Fibroblast of peridontal ligament (primary cell): ENCODE measurements at regions not wholly inside any gene's neighbourhood (a gene's known extent, or its start where the extent isn't known, plus 50 kb on each side); places are given as distances from the start of the nearest gene placed in this dataset.

ENCODE experiments used
- DNase-seq: peaks from one replicate; pipeline ENCODE4 v3.0.0-alpha.2; 2010; ENCODE audit errors: extremely low read depth

DNA sequence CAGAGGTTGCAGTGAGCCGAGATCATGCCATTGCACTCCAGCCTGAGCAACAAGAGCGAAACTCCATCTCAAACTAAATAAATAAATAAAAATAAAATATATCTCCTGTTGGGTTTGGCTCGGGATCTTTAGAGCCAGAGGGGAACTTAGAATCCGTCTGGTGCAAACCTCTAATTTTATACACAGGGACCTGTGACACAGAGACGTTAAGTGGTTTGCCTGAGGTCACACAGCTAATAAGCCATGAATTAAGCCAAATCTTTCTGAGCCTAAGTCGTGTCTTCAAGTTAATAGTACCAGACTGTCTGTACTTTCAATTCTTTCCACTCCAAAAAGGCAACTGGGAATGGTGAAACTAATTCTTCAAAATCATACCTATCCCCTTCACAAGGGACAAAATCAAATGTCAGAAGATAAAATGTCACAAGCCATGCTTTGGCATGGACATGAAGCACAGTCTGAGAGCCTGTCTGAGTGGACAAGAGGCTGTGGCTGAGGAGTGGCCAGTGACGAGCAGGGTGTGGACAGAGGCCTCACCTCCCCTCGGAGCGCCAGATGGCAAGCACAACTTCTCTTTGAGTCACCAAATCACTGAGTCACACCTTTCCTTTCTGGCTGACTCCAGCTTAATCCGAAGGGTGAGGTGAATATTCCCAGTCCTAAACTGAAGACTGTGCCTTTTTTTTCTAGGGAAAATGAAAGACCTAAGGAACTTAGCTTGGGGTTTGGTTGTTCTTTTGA lies 177.4 kb downstream of the TFAP2A start:
- DNase-seq: no peak

DNA sequence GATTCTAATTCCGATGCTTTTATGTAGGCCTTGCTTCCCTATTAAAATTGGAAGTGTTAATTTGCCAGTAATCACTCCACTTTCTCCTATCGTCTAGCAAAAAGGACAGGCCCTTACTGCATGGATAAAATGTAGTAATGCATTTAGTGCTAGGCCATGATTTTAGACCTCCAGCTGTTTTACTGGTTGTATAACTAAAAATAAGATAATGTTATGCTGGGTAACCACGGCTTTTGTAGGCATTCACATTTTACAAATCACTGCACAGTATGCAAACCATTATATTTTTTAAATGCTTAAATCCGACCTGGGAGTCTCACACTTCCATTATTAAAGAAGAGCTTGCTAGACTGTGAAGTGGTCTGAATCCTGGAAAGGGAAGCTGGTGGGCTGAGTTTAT lies 179.5 kb downstream of the TFAP2A start:
- DNase-seq: no peak

DNA sequence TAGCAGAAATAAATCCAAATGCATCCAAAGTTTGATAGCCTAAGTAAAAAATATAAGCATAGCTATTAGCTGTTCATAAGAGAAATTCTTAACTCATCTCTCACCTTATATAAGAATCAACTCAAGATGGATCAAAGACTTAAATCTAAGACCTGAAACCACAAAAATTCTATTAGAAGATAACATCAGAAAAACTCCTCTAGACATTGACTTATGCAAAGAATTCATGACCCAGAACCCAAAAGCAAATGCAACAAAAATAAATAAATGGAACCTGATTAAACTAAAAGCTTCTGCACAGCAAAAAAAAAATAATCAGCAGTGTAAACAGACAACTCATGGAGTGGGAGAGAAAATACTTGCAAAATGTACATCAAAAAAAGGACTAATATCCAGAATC lies 184.3 kb downstream of the TFAP2A start:
- no peak for DNase-seq

DNA sequence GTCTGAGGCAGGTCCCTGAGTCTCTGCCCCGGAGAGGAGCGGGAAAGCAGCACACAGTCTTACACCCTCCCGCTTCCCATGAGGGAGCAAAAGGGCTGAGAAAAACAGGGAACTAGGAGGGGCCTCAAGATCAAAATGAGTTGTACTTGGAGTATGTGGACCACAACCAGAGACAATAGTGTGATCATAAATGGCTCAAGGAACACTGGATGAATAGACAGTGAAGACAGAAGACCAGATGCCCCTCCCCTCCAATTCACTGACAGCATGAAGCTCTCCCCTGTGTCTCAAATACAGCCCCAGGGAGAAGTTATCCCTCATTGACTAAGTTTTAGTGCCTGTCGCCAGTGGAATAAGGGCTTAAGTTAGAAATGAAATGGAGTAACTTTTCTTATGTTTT lies 191.0 kb downstream of the TFAP2A start:
- no peak for DNase-seq

DNA sequence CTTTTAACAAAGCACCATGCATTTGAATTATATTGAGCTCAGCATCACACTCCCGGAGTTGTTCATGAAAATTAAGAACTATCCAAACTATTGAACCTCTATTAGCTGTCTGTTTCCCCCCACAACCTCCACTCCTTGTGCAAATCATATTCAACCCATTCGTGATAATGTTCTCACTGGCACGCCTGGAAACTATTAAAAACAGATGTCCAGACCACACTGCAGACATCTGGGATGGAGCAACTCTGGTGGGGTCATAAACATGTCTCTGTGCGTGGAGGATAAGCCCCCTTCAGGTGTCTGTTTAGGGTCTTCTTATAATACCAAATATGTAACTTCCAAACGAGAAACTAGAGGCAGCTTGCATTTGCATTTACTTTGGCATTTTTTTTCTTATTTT lies 193.7 kb downstream of the TFAP2A start:
- no peak for DNase-seq

DNA sequence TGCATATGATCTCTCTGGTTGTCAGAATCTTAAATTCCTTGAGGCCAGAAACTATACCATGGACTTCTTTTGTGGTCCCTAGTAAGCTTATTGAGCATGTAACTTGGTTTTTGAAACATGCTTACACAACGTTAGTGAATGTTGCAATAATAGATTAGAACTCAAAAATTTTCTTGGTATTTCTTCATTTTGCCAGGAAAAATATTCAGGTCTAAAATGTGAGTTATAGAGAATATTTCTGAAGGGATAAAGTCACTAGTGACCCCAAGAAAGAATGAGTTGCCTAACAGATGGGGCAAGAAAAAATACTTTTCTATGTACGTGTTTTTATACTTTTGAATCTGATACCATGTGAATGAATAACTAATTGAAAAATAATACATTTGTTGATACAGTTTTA lies 195.4 kb downstream of the TFAP2A start:
- no peak for DNase-seq

DNA sequence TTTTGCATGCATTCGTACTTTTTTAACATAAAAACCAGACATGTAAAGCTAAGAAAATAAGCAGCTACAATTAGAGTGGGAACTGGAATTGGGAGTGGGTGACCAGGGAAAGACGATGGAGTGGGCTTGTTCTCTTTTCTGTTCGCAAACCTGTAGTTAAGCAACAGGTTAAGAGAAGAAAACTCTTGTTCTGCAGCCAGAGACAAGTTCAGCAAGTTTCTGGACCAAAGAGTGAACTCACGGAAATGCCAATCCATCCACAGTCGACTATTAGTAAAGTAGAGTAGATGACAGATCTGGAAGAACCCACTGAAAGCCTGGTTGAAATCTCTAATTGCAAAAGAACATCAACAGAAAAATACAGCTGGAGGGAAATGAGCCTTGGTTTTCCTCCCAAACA lies 197.8 kb downstream of the TFAP2A start:
- DNase-seq: no peak

DNA sequence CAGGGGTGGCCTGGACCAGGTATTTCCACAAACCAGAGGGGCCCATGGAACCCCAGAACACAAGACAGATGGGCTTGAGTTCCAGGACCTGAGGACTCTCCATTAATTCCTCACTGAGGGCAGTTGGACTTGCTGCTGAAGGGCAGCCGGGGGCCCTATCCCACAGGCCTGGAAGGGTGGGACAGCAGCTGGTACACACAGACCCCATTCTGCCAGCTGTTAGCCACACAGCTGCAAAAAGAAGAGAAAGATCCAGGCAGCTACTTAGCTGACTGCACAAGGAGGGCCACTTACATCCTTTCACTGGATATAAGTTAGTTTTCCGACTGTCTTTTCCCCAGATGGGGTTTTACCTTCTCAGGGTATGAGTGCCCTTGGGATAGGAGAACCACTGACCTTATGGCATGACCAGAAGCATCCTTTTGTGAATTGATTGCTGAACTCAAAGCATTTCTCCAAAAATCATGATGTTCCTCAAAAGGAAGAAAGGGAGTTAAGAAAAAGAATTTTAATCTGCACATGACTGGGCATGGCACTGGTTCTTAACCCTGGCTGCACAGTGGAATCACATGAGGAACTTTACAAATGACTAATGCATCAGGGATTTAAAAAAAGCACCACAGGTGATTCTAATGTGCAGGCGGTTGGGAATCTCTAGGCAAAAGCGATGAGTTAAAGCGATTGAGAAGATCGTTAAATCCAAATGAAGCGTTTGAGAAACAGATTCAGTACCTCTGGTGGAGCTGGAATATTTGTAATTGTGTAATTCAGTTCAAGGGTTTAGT lies 199.4 kb downstream of the TFAP2A start:
- DNase-seq: no peak

DNA sequence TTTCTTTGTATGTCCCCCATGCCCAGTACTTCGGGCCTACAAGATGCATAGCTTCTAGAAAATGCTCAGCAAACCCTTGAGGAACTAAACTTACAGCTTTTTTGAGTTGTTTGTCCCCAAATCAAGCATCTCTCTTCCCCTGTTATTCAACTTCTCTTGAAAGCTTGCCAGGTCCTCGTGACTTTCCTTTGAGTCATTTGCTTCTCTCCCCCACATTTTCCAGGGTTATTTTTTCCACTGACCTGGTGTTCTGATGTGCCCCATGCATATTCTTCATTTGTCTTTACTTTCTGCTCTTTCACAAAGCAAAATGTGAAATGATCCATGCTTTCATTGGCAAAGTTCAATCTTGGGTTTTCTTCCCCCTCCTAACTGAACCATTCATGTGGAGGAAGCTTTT lies 204.8 kb downstream of the TFAP2A start:
- DNase-seq: no peak

DNA sequence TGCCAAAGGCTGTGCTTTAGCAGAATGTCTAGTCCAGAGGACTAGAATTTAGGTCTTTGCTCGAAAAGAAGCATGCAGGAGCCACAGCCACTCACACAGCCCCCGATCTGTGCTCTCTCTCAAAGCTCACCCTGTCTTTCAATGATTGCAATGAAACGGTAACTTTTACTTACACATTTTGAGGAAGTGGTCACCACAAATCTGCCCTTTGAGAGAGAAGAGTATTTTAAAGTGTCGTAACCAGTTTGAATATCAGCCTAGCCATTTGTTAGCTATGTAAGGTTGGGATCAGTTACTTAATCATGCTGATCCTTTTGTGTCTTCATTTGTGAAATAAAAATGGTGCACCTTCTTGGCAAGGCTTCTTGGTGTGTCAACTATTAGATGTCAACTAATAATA lies 209.0 kb downstream of the TFAP2A start:
- no peak for DNase-seq

DNA sequence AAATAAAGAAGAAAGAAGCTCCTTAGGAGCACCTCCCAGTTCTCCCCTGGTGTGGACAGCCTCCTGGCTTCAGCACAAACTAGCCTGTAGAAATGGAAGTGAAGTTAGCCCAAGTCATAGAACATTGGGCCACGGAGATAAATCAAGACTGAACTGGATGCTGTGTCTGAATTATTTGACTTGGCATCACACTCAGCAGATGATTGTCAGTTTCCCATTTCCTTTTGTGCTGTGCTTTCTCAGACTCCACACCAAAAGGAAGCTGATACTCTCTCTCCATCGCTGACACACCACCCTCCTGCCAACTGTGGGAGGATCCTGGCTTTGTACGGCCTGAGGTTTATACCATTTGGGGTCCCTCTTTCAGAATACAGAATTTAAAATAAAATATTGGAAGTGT lies 209.8 kb downstream of the TFAP2A start:
- DNase-seq: no peak

DNA sequence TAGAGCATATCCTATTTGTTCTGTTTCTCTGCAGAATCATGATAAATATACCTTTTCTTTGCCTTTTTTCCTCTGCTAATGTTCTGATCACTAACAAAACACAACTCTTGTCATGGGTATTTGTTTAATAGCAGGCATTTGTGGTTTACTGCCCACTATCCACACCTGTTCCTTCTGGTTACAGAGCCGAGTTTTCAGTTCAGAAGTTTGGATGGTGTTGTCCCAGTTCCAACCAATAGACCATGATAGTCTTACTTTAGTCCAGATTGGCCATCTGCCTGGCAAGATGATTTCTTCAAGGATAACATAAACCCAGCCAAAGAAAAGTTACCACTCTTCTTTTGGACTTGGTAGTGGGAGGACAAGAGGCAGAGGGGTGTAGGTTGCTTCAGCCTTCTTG lies 211.2 kb downstream of the TFAP2A start:
- DNase-seq: no peak

DNA sequence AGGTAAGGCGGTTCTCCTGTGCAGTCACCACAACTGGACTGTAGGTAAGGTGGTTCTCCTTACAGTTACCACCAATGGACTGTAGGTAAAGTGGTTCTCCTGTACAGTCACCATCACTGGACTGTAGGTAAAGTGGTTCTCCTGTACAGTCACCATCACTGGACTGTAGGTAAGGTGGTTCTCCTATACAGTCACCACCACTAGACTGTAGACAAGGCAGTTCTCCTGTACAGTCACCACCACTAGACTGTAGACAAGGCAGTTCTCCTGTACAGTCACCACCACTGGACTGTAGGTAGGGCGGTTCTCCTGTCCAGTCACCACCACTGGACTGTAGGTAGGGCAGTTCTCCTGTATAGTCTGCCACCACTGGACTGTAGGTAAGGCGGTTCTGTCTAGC lies 212.3 kb downstream of the TFAP2A start:
- DNase-seq: no peak

DNA sequence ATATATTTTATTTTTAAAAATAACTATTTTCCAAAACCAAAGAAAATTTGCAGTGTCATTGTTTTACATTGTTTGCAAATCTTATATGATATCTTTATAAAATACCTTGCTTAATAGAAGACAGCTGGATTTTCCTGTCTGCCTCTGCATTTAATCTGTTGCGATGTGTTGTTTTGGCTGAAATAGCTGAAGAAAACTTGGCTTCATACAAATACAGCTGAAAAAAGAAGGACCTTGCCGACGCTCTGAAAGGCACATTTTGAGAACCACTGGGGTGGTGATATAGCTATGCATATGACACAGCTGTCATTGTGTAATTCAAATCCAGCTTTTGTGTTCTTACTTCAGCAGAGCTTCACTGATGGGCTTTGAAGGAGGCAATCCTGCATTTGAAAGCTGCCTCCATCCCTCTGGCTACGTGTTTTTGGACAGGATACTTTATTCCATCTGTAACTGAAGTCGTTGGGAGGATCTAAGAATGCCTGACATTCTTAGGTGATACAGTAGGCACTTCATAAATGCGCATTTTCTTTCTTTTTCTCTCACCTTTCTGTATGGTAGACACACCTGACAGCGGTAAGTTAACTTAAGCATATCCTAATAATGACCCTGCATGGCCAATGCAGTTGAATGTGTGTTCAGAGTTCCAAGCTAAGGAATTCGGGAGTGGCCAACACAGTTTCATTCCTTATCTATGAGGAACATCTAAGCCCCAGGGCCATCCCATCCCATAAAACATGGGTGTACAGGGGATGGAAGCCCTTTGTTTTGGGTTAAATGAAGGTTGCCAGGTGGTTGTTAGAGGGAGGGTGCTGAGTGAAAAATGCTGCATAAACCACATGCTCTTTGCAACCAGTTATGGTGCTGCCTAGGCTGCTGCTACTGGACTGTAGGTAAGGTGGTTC lies 213.0 kb downstream of the TFAP2A start:
- no peak for DNase-seq

DNA sequence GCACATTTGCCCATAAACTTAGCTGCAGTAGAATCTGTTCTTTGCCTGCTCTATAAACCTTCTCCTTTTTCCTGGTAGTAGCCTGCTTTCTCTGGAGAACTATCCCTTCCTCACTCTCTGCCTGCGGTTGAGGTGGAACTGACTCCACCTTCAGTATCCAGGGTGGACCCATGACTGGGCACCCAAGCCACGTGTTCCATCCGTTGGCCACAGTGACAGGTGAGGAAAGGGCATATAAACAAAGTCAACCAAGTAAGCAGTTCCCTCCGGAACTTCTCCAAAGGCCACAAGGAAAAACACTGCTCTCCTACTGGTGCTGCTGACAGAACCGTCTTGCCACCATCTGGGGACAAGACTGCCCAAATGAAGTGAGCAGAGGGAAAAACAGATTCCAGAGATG lies 218.8 kb downstream of the TFAP2A start:
- DNase-seq: no peak

DNA sequence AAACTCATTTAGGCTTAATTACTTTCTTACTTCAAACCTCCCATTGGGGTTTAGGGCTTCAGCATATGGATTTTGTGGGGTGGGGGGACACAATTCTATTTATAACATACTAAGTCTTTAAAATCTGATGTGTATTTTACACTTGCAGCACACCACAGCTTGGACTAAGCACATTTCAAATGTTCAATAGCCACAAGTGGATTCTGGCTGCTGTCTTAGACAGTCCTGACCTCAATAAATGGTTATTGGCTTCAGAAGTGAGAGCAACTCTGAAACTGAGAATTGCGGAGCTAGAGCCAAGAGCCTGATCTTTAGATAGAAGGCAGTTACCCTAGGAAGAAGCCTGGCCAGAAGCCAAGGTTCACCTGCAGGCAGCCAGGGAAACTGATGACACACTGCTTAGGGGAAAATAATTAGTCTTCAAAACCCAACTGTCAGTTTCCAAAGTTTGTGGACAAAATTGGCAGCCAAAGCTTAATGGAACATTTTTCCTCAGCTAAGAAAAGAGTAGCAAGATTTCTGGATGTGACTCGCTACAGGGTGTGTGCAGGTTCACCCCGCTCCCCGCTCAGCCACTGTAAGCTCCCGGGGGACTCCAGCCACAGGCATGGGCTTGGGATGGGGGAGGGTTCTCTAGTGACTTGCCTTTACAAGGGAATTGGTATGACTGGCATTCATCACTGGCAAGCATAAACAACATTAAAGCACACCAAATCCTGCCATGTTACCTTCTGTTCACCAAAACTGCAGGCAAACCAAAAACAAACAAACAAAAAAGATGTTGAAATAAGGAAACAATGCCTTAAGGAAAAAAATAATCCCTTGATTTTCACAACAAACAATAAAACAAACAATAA lies 219.8 kb downstream of the TFAP2A start:
- DNase-seq: no peak

DNA sequence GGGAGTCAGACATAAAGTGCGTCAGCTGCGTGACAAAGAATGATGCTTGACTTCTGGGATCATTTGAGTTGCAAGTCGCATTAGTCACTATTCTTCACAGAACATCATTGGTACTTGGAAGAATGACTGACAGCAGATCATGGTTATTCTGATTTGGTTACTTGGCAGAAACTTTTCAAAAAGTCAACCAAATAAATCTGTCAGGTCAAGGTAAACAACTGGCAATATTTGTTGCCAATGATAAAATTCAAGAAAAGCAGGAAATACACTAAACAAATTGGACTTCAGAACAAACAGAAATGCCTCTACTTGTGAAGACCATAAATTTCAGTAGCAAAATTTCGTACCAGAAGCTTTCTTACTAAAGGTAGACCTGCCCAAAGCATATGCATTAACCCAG lies 221.6 kb downstream of the TFAP2A start:
- no peak for DNase-seq

DNA sequence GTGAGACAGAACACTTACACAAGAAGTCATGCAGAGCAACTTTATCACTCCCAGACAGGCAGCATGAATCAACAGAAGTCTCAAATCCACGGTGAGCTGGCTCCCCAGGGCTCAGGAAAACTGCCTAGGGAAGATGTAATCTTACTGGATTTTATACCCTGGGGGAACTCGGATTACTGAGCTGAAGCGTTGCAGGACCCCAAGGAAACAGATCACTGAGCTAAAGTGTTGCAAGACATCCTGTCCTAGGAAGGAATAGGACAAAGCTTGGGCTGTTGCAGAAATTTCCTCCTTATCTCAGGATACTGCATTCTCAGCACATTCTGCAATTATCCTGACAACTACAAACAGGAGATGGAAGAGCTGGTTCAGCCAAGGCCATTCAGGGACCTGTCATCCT lies 224.8 kb downstream of the TFAP2A start:
- DNase-seq: no peak

DNA sequence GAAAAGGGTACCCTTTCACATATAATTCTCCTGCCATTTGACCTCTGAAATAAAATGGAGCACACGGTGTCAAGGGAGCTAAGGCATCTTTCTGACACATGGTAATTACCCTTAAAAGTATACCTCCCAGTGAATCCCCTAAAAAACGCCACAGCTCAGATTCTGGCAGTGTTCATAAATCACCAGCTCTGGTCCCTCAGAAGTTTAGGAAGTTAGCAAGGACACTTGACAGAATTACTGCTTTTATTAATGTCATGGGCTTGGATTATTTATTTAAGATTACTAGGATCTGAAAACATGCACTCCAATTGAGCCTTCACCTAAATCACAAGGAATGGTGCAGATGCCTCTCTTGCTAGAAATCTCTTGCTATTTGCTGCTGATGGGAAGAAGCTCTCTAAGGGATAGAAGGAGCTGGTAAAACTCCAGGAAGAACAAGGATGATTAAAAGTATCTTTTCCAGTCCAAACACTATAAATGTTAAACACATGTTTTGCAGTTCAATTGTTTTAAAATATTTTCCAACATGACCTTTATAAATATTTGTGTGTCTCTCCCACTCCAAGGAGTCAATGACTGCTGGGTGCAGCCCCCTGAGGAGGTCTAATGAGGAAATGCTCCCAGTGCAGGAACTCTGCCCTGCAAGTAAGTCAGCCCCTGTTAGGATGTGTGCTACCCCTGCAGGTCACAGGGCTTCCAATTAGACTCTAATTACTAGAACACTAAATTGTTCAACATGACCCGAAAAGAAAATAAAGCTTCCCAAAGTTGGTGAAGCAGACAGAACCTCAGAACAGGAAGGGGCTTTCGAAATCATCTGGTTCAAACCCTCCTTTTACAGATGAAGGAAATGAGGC lies 230.3 kb downstream of the TFAP2A start:
- no peak for DNase-seq
